ENCODE measurements at regions not wholly inside any gene's neighbourhood (a gene's known extent, or its start where the extent isn't known, plus 50 kb on each side); places are given as distances from the start of the nearest gene placed in this dataset.

DNA sequence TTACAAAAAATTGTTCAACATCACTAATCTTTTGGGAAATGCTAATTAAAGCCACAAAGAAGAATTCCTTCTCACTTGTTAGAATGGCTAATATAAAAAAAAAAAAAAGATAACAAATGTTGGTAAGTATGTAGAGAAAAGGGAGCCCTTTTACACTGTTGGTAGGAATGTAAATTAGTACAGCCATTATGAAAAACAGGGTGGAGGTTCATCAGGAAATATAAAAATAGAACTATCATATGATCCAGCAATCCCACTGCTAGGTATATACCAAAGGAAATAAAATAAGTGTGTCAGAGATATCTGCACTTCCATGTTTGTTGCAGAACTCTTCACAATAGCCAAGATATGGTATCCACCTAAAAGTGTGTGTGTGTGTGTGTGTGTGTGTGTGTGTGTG, 83.5 kb upstream of the RGMB start:
- Histone ChIP-seq H3K9me3 (ENCODE audit: control insufficient read depth, insufficient read depth, low read depth, low read length) (no peaks in the 10 kb centered on the region), H3K4me3 (ENCODE audit: low read depth in 2 of 2, low read length in 2 of 2) (no peak overlapping the region), H3K4me1 (ENCODE audit: control insufficient read depth, insufficient read depth, low read length) (no peaks in the 10 kb centered on the region), H3K27me3 (ENCODE audit: control insufficient read depth, insufficient read depth, low read length) (no peaks in the 10 kb centered on the region), H3K27ac (ENCODE audit: low read length) (no peak overlapping the region), H3K36me3 (ENCODE audit: control insufficient read depth, insufficient read depth, low read length) (no peaks in the 10 kb centered on the region)
- BruUV-seq (replicated peaks): no TSS peak
- DNase-seq (ENCODE audit: low read depth, low spot score) (no peak), ATAC-seq (no peak)
- ChIA-PET POLR2A (no interaction called here), CTCF (interaction anchor here (0.6 kb wide), 1 partner anchor 1391 kb away, joined by 5 read pairs; no protein-coding TSS in a partner anchor)
- no peak for TF ChIP-seq TCF7L2 (IDR thresholded peaks at IDR 0.05; ENCODE audit: low read depth, low read length)
- TF ChIP-seq SIN3A (IDR thresholded peaks at IDR 0.05; ENCODE audit: borderline replicate concordance, insufficient read depth, low read depth, low read length): no peak
- TF ChIP-seq, protein P1, sequence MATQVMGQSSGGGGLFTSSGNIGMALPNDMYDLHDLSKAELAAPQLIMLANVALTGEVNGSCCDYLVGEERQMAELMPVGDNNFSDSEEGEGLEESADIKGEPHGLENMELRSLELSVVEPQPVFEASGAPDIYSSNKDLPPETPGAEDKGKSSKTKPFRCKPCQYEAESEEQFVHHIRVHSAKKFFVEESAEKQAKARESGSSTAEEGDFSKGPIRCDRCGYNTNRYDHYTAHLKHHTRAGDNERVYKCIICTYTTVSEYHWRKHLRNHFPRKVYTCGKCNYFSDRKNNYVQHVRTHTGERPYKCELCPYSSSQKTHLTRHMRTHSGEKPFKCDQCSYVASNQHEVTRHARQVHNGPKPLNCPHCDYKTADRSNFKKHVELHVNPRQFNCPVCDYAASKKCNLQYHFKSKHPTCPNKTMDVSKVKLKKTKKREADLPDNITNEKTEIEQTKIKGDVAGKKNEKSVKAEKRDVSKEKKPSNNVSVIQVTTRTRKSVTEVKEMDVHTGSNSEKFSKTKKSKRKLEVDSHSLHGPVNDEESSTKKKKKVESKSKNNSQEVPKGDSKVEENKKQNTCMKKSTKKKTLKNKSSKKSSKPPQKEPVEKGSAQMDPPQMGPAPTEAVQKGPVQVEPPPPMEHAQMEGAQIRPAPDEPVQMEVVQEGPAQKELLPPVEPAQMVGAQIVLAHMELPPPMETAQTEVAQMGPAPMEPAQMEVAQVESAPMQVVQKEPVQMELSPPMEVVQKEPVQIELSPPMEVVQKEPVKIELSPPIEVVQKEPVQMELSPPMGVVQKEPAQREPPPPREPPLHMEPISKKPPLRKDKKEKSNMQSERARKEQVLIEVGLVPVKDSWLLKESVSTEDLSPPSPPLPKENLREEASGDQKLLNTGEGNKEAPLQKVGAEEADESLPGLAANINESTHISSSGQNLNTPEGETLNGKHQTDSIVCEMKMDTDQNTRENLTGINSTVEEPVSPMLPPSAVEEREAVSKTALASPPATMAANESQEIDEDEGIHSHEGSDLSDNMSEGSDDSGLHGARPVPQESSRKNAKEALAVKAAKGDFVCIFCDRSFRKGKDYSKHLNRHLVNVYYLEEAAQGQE (IDR thresholded peaks at IDR 0.05; ENCODE audit: insufficient read depth in 1 of 2, low read depth in 2 of 2, low read length in 1 of 2): no peak
- TF ChIP-seq POLR2AphosphoS5 (IDR thresholded peaks at IDR 0.05; ENCODE audit: low read depth, low read length): no peak
- TF ChIP-seq, protein P2, sequence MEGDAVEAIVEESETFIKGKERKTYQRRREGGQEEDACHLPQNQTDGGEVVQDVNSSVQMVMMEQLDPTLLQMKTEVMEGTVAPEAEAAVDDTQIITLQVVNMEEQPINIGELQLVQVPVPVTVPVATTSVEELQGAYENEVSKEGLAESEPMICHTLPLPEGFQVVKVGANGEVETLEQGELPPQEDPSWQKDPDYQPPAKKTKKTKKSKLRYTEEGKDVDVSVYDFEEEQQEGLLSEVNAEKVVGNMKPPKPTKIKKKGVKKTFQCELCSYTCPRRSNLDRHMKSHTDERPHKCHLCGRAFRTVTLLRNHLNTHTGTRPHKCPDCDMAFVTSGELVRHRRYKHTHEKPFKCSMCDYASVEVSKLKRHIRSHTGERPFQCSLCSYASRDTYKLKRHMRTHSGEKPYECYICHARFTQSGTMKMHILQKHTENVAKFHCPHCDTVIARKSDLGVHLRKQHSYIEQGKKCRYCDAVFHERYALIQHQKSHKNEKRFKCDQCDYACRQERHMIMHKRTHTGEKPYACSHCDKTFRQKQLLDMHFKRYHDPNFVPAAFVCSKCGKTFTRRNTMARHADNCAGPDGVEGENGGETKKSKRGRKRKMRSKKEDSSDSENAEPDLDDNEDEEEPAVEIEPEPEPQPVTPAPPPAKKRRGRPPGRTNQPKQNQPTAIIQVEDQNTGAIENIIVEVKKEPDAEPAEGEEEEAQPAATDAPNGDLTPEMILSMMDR (IDR thresholded peaks at IDR 0.05): no peak
- in situ Hi-C loops (cut with HindIII; ENCODE audit: low pct_unique_long_range_greater_than_20kb, low sequenced_read_pairs) (no loop called here), intact Hi-C loops (cut with micrococcal nuclease; ENCODE audit: unreplicated experiment) (no loop called here)

- Histone ChIP-seq H3K27me3 (ENCODE audit: control insufficient read depth, insufficient read depth, low read length) (no peaks in the 10 kb centered on the region), H3K4me3 (ENCODE audit: low read depth in 2 of 2, low read length in 2 of 2) (no peak overlapping the region), H3K36me3 (ENCODE audit: control insufficient read depth, insufficient read depth, low read length) (no peaks in the 10 kb centered on the region), H3K9me3 (ENCODE audit: control insufficient read depth, insufficient read depth, low read depth, low read length) (no peaks in the 10 kb centered on the region), H3K4me1 (ENCODE audit: control insufficient read depth, insufficient read depth, low read length) (no peaks in the 10 kb centered on the region), H3K27ac (ENCODE audit: low read length) (no peak overlapping the region)
- POLR2A ChIA-PET: no interaction called here
- in situ Hi-C loops (cut with HindIII; ENCODE audit: low pct_unique_long_range_greater_than_20kb, low sequenced_read_pairs) (no loop called here), intact Hi-C loops (cut with micrococcal nuclease; ENCODE audit: unreplicated experiment) (no loop called here)
- ATAC-seq (no peak), DNase-seq (ENCODE audit: low read depth, low spot score) (no peak)
- TF ChIP-seq, protein P2 (IDR thresholded peaks at IDR 0.05): no peak
- TF ChIP-seq POLR2AphosphoS5 (IDR thresholded peaks at IDR 0.05; ENCODE audit: low read depth, low read length): no peak
- TF ChIP-seq SIN3A (IDR thresholded peaks at IDR 0.05; ENCODE audit: borderline replicate concordance, insufficient read depth, low read depth, low read length): no peak
- TF ChIP-seq TCF7L2 (IDR thresholded peaks at IDR 0.05; ENCODE audit: low read depth, low read length): no peak
- TF ChIP-seq, protein P1 (IDR thresholded peaks at IDR 0.05; ENCODE audit: insufficient read depth in 1 of 2, low read depth in 2 of 2, low read length in 1 of 2): no peak
- BruUV-seq (replicated peaks): no TSS peak
- CTCF ChIA-PET: no interaction called here
Measured at GRCh38 chr5:98694902-98695301, 78.6 kb upstream of the RGMB start.
